HepG2 (cell line): ENCODE measurements at regions not wholly inside any gene's neighbourhood (a gene's known extent, or its start where the extent isn't known, plus 50 kb on each side); places are given as distances from the start of the nearest gene placed in this dataset.

Source experiments
- ATAC-seq: fragments of 200-7000 bp; cut with Tn5 transposase; 3 replicates; pipeline ENCODE4 v1.9.1; 2020; ENCODE audit warnings: mild to moderate bottlenecking, moderate library complexity
- BruUV-seq: library from RNA; stranded (reverse); fragments of 400-500 nt; replicated peaks from 2 replicates; lab custom pipeline; 2021; lab: Mats Ljungman, UMichigan
- CTCF ChIA-PET: fragments of 300-600 bp; formaldehyde crosslinking; extraction: SDS; loops from one replicate; lab custom pipeline; 2021; ENCODE audit warnings: low total read pairs, inconsistent platforms, low intra/inter-chr PET ratio; lab: Yijun Ruan, JAX
- POLR2A ChIA-PET: fragments of 350-600 bp; sonication (Branson Sonifier 250); formaldehyde crosslinking; loops from one replicate; lab custom pipeline; 2020; ENCODE audit warnings: antibody characterized with exemption, inconsistent platforms; lab: Yijun Ruan, JAX
- DNase-seq: peaks from one replicate; pipeline ENCODE4 v3.0.0-alpha.2; 2015; ENCODE audit warnings: low spot score
- FAIRE-seq: peaks from 3 replicates; lab custom pipeline; 2011; peaks lifted over from hg19 to GRCh38; lab: Jason Lieb, UNC
- H2AFZ ChIP-seq: one replicate; pipeline ENCODE4 v1.6.1; 2011; ENCODE audit warnings: low read length, inconsistent platforms
- H3K27ac ChIP-seq: fragments of 300-600 bp; 3 replicates; pipeline ENCODE4 v1.8.0; 2011; ENCODE audit warnings: mixed run types, mild to moderate bottlenecking, mixed read lengths, low read length, inconsistent platforms; ENCODE audit not compliant: insufficient read depth; ENCODE audit errors: extremely low read length
- H3K27me3 ChIP-seq, 2 experiments: fragments of 200-600 bp in 1 of 2; 2 replicates in 1 of 2; 3 replicates in 1 of 2; pipeline versions ENCODE4 v1.6.0 to v1.8.0; 2011; ENCODE audit warnings: low read length in 2 of 2, mild to moderate bottlenecking in 2 of 2, moderate library complexity in 2 of 2, inconsistent platforms in 1 of 2; ENCODE audit not compliant: insufficient read depth in 2 of 2, control insufficient read depth in 1 of 2
- H3K36me3 ChIP-seq, 2 experiments: fragments of 200-600 bp in 1 of 2; replicated peaks in 1 of 2; 2 replicates in 1 of 2; 3 replicates in 1 of 2; pipeline versions ENCODE4 v1.5.1 to v1.8.0; 2011; ENCODE audit warnings: low read length in 2 of 2, inconsistent platforms in 1 of 2; ENCODE audit not compliant: insufficient read depth in 2 of 2, control insufficient read depth in 1 of 2
- H3K4me1 ChIP-seq: 2 replicates; pipeline ENCODE4 v1.5.1; 2012; ENCODE audit warnings: low read length, inconsistent platforms; ENCODE audit not compliant: insufficient read depth
- H3K4me2 ChIP-seq: 2 replicates; pipeline ENCODE4 v1.6.0; 2011; ENCODE audit warnings: low read depth, low read length, inconsistent platforms
- H3K4me3 ChIP-seq, 3 experiments: fragments of 200-600 bp in 1 of 3; sonication (generic), shearing (Covaris generic) in 1 of 3; replicated peaks in 1 of 3; 2 replicates each; pipeline ENCODE4 v1.5.1; 2011 to 2016; ENCODE audit warnings: low read length in 3 of 3, inconsistent platforms in 2 of 3, low read depth in 2 of 3, mild to moderate bottlenecking in 2 of 3, control low read depth in 1 of 3, mixed read lengths in 1 of 3; ENCODE audit not compliant: insufficient read depth in 1 of 3
- H3K79me2 ChIP-seq: one replicate; pipeline ENCODE4 v1.6.1; 2011; ENCODE audit warnings: low read length, inconsistent platforms; ENCODE audit not compliant: insufficient read depth
- H3K9ac ChIP-seq: 2 replicates; pipeline ENCODE4 v1.6.0; 2011; ENCODE audit warnings: mild to moderate bottlenecking, low read depth, low read length, inconsistent platforms; ENCODE audit not compliant: insufficient read depth
- H3K9me3 ChIP-seq: 2 replicates; pipeline ENCODE4 v1.5.1; 2012; ENCODE audit warnings: mild to moderate bottlenecking, low read length
- H4K20me1 ChIP-seq: 2 replicates; pipeline ENCODE4 v1.6.0; 2011; ENCODE audit warnings: inconsistent platforms, mild to moderate bottlenecking, low read length, moderate library complexity; ENCODE audit not compliant: insufficient read depth
- GFI1 ChIP-seq: sonication (generic); formaldehyde crosslinking; IDR thresholded peaks from 2 replicates; pipeline ENCODE4 v1.5.0; 2020; ENCODE audit warnings: missing genetic modification reagents, mild to moderate bottlenecking, borderline replicate concordance
- POLR2AphosphoS5 ChIP-seq: IDR thresholded peaks from 2 replicates; pipeline ENCODE4 v1.6.1; 2012; ENCODE audit warnings: low read depth, low read length
- RBM22 ChIP-seq: fragments of 200-400 bp; formaldehyde crosslinking; optimal IDR thresholded peaks from 2 replicates; pipeline ENCODE3; 2017; ENCODE audit warnings: mild to moderate bottlenecking, low read length, moderate library complexity
- ZMAT3 ChIP-seq: sonication (generic); formaldehyde crosslinking; conservative IDR thresholded peaks from 2 replicates; pipeline ENCODE4 v1.7.0; 2021; ENCODE audit warnings: missing genetic modification reagents
- ZNF234 ChIP-seq: sonication (generic); formaldehyde crosslinking; conservative IDR thresholded peaks from 2 replicates; pipeline ENCODE4 v1.5.1; 2020; ENCODE audit warnings: mild to moderate bottlenecking, missing genetic modification reagents
- ZNF292 ChIP-seq: sonication (generic); formaldehyde crosslinking; IDR thresholded peaks from 2 replicates; pipeline ENCODE4 v1.8.1; 2022; ENCODE audit warnings: mild to moderate bottlenecking, low read depth, missing genetic modification reagents, borderline replicate concordance
- ZNF496 ChIP-seq: sonication (generic); formaldehyde crosslinking; IDR thresholded peaks from 2 replicates; pipeline ENCODE4 v1.8.1; 2023; ENCODE audit warnings: mild to moderate bottlenecking, moderate library complexity, missing genetic modification reagents; ENCODE audit not compliant: insufficient replicate concordance
- ZNF530 ChIP-seq: sonication (generic); formaldehyde crosslinking; IDR thresholded peaks from 2 replicates; pipeline ENCODE4 v1.5.0; 2020; ENCODE audit warnings: low read depth, mild to moderate bottlenecking, missing genetic modification reagents
- ZNF746 ChIP-seq: sonication (generic); formaldehyde crosslinking; IDR thresholded peaks from 2 replicates; pipeline ENCODE4 v1.8.0; 2022; ENCODE audit warnings: mild to moderate bottlenecking, missing genetic modification reagents
- in situ Hi-C: cut with HindIII; loops from 2 replicates; pipeline ENCODE4 v1.10.0; 2017; ENCODE audit warnings: low pct_unique_long_range_greater_than_20kb; ENCODE audit not compliant: extremely low pct_ligation_motif_present
- intact Hi-C: fragments of 100-400 bp; cut with micrococcal nuclease; formaldehyde crosslinking; loops from one replicate; pipeline ENCODE4 v1.10.0; 2022; ENCODE audit not compliant: unreplicated experiment
- TF ChIP-seq, protein P1 (sequence below): sonication (generic); formaldehyde crosslinking; IDR thresholded peaks from 2 replicates; pipeline ENCODE4 v1.4.0; 2020; ENCODE audit warnings: missing genetic modification reagents, borderline replicate concordance
- TF ChIP-seq, protein P2 (sequence below): sonication (generic); formaldehyde crosslinking; IDR thresholded peaks from 2 replicates; pipeline ENCODE4 v1.9.0; 2022; ENCODE audit warnings: missing genetic modification reagents, mild to moderate bottlenecking, borderline replicate concordance
- TF ChIP-seq, protein P3 (sequence below): sonication (generic); formaldehyde crosslinking; IDR thresholded peaks from 2 replicates; pipeline ENCODE4 v1.8.1; 2022; ENCODE audit warnings: low read depth, mild to moderate bottlenecking, missing genetic modification reagents

DNA sequence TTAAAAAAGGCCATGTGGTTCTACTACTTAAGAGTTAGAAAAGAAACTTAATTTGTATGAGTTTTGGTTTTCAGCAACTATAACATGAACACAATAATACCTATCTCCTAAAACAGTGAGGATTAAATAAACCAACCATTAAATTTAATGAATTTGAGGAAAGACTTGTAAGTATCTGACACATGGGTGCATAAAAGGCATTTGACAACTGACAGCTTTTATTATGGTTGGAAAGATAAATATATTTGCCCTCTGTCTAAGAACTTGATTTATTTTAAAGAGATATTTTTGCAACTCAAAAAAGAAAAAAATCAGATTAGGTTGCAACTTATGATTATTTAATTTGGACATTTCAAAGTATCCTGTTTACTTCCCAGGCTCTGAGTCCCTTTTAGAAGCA lies 217.9 kb upstream of the EEA1 start:
- FAIRE-seq = no peak
- CTCF ChIA-PET = no interaction called here

More for the DNA sequence above, 217.9 kb upstream of the EEA1 start:
- intact Hi-C loops = no loop called here
- DNase-seq = no peak
- H2AFZ ChIP-seq = no peak overlapping the region
- no peaks in the 10 kb centered on the region for H3K27me3 ChIP-seq
- H3K4me3 ChIP-seq = no peak overlapping the region
- H3K9me3 ChIP-seq = no peaks in the 10 kb centered on the region
- H3K4me2 ChIP-seq = no peak overlapping the region
- TF ChIP-seq GFI1 (CRISPR knock-in tag) (no peak), POLR2AphosphoS5 (no peak), ZMAT3 (CRISPR knock-in tag) (no peak), ZNF746 (CRISPR knock-in tag) (no peak), RBM22 (no peak), ZNF530 (CRISPR knock-in tag) (no peak), ZNF234 (CRISPR knock-in tag) (no peak), ZNF496 (CRISPR knock-in tag) (no peak), ZNF292 (CRISPR knock-in tag) (no peak)
- TF ChIP-seq, protein P1, sequence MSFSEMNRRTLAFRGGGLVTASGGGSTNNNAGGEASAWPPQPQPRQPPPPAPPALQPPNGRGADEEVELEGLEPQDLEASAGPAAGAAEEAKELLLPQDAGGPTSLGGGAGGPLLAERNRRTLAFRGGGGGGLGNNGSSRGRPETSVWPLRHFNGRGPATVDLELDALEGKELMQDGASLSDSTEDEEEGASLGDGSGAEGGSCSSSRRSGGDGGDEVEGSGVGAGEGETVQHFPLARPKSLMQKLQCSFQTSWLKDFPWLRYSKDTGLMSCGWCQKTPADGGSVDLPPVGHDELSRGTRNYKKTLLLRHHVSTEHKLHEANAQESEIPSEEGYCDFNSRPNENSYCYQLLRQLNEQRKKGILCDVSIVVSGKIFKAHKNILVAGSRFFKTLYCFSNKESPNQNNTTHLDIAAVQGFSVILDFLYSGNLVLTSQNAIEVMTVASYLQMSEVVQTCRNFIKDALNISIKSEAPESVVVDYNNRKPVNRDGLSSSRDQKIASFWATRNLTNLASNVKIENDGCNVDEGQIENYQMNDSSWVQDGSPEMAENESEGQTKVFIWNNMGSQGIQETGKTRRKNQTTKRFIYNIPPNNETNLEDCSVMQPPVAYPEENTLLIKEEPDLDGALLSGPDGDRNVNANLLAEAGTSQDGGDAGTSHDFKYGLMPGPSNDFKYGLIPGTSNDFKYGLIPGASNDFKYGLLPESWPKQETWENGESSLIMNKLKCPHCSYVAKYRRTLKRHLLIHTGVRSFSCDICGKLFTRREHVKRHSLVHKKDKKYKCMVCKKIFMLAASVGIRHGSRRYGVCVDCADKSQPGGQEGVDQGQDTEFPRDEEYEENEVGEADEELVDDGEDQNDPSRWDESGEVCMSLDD (CRISPR knock-in tag) = no peak
- TF ChIP-seq, protein P2, sequence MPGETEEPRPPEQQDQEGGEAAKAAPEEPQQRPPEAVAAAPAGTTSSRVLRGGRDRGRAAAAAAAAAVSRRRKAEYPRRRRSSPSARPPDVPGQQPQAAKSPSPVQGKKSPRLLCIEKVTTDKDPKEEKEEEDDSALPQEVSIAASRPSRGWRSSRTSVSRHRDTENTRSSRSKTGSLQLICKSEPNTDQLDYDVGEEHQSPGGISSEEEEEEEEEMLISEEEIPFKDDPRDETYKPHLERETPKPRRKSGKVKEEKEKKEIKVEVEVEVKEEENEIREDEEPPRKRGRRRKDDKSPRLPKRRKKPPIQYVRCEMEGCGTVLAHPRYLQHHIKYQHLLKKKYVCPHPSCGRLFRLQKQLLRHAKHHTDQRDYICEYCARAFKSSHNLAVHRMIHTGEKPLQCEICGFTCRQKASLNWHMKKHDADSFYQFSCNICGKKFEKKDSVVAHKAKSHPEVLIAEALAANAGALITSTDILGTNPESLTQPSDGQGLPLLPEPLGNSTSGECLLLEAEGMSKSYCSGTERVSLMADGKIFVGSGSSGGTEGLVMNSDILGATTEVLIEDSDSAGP (CRISPR knock-in tag) = no peak
- TF ChIP-seq, protein P3, sequence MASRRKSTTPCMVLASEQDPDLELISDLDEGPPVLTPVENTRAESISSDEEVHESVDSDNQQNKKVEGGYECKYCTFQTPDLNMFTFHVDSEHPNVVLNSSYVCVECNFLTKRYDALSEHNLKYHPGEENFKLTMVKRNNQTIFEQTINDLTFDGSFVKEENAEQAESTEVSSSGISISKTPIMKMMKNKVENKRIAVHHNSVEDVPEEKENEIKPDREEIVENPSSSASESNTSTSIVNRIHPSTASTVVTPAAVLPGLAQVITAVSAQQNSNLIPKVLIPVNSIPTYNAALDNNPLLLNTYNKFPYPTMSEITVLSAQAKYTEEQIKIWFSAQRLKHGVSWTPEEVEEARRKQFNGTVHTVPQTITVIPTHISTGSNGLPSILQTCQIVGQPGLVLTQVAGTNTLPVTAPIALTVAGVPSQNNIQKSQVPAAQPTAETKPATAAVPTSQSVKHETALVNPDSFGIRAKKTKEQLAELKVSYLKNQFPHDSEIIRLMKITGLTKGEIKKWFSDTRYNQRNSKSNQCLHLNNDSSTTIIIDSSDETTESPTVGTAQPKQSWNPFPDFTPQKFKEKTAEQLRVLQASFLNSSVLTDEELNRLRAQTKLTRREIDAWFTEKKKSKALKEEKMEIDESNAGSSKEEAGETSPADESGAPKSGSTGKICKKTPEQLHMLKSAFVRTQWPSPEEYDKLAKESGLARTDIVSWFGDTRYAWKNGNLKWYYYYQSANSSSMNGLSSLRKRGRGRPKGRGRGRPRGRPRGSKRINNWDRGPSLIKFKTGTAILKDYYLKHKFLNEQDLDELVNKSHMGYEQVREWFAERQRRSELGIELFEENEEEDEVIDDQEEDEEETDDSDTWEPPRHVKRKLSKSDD (CRISPR knock-in tag) = no peak
- TF ChIP-seq, all 625 proteins: peak for 0
- Histone ChIP-seq H3K27ac (no peak overlapping the region), H3K79me2 (no peaks in the 10 kb centered on the region), H3K4me1 (peaks cover 30% of the 10 kb centered on the region), H3K9ac (no peak overlapping the region), H4K20me1 (no peaks in the 10 kb centered on the region), H3K36me3 (no peaks in the 10 kb centered on the region)
- POLR2A ChIA-PET = no interaction called here
- no TSS peak for BruUV-seq
- in situ Hi-C loops = loop anchor here (25.0 kb wide), 1 partner anchor 240 kb away; the partner anchor contains the start of gene NUDT4
- ATAC-seq = no peak
